Fibroblast of gingiva (primary cell): ENCODE measurements at regions not wholly inside any gene's neighbourhood (a gene's known extent, or its start where the extent isn't known, plus 50 kb on each side); places are given as distances from the start of the nearest gene placed in this dataset.

Source experiments
- DNase-seq: peaks from one replicate; pipeline ENCODE4 v3.0.0-alpha.2; 2011; ENCODE audit warnings: low read depth

DNA sequence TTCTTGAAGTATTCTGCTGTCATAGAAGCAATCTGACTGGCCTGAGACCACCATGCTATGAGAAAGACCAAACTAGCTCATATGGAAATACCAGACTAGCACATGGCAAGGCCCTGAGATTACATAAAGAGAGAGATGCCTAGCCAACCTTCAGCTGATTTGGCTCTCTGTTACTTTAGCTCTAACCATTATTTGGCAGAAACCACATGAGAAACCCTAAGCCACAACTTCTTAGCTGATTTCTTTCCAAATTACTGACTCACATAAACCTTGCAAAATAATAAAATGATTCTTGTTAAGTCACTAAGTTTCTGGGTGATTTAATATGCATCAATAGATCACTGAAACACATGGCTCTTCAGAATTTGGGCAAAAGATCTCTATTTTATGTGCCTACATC is 295.0 kb upstream of the ZNF521 start:
- DNase-seq: peak; percentile 77

GRCh38 chr18:25639596-25639995 is 287.6 kb upstream of the ZNF521 start:
- no peak for DNase-seq

DNA sequence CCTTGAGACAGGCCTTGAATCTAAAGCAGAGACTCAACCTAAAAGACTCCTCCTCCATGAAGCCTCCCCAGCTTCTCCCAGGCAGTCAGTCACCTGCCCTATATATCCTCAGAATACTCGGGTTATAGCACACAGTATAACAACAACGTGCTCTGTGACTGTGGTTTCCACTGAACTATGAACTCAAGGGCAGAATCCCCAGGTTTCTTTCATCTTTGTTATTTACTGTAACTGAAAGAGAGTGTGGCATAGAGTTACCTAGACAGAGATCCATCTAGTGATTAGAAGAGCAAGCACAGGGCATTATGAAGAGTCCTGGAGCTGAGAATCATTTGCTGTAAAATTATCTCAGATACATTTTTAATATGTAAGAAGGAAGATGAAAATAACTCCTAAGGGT is 281.6 kb upstream of the ZNF521 start:
- DNase-seq: no peak

DNA sequence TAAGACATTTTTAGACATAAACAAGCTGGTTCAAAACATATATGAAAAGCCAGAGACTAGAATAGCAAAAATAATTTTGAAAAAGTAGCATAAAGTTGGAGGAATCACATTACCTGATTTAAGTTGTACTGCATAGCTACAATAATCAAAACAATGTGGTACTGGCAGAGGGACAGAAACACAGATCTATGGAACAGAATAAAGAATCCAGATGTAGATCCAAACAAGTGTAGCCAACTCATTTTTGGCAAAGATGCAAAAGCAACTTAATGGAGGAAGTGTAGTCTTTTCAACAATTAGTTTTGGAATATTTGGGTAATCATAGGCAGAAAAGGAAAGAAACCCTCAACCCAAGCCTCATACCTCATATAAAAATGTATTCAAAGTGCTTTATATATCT is 278.7 kb upstream of the ZNF521 start:
- peak; percentile 77 for DNase-seq

- no peak for DNase-seq
Observed at GRCh38 chr18:25621682-25622081, 269.7 kb upstream of the ZNF521 start.

DNA sequence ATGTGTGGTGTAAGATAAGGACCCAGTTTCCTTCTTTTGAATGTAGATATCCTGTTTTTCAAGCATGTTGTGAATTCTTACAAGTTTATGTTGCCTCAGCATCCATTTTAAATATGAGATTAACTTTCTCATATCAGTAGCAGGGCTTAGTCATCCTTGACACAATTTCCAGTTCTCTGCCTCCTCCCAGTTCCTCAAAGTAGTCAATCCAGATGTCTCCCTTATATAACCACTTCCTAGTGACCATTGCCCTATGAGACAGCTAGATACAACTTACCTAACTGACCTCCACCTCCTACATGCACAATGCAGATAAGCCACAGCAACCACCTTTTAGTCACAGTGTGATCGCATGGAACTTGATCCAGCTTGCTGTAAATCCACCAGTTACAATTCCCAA is 269.2 kb upstream of the ZNF521 start:
- DNase-seq: no peak

- no peak for DNase-seq
Observed at GRCh38 chr18:25614168-25614567, 262.2 kb upstream of the ZNF521 start.

GRCh38 chr18:25612466-25612865 is 260.5 kb upstream of the ZNF521 start:
- DNase-seq: no peak

GRCh38 chr18:25608091-25608490 is 256.1 kb upstream of the ZNF521 start:
- DNase-seq: no peak

- no peak for DNase-seq
Observed at GRCh38 chr18:25604894-25605597, 253.1 kb upstream of the ZNF521 start.

GRCh38 chr18:25604196-25604893 is 252.4 kb upstream of the ZNF521 start:
- no peak for DNase-seq

DNA sequence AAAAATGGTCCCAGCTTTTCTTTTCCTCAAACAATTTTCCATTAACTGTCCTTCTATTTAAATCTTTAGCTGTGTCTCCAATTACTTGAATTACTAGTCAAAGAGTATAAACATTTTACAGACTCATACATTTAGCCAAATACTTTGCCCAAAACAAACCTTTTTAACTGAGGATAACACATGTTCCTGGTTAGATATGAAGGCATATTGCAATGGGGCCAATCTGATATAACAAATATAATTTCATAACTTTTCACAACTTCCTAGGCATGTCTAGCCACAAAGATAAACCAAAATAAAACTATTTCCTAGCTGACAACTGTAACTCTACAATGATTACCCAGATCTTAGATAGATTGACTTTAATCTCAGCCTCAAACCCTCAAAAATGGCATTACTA is 247.5 kb upstream of the ZNF521 start:
- DNase-seq: no peak

DNA sequence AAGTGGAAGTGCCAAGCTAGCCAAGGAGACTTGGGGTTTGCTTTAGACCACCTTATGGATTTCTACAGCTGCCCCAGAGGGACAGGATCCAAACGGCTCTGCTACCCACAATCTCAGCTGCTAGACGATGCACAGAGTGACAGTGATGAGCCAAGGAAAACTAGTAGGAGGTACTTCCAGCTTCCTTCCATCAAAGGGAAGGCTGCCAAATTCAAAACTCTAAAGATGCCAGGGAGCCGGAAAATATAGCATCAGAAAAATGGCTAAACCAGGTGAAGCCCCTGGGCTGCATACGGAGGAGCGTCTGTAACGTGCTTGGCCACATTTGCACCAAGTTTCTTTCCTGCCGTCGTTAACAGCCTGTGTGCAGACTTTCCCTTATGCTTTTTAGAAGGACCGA is 245.5 kb upstream of the ZNF521 start:
- no peak for DNase-seq

DNA sequence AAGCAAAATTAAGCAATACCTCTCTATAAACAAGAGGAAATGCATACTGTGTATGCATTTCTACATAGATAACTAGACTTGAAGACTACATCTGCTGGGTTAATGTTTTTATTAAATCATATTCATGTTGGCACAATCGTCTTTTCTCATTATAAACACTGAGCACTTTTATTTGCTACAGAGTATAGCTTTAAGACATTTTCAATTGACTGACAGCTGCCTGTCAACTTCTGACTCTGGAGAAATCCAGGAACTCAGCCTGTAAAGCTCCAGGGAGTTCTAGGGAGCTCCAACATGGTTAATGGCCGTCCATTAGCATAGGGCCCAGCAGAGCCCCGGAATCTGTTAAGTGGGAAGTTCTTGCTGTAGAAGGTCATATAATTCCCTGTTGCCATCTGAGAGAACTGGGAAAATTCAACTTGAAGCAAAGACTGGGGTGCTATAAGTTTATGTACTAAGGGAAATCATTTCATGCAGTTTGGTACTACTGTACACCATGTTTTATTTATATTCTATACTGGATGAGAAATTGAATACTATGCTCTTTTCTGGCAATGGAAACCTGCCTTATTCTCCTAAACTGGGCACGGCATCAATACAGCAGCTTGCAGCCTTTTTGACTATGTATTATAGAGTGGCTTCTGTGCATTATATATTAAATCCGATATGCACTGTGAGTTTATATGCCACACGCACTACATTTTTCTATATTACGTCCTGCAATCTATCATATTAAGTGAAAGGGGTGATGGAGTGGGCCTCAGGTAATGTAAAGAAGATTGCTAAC is 243.5 kb upstream of the ZNF521 start:
- DNase-seq: no peak

DNA sequence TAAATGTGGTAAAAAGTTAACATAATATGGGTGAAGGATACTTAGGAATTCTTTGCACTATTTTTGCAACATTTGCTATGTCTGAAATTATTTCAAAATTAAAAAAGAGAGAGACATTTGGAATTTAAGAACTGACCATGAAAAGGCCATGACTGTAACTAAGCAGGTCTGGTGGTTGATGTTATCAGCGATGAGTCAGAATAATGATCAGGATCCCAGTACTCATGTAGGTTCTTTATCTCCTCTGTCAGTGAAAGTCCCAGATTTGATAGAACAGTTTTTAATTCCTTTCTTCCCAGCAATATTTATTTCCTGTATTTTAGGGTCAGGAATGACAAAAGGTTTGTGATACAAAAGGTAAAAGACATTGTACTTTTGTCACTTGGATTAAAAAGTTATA is 242.4 kb upstream of the ZNF521 start:
- DNase-seq: no peak

- no peak for DNase-seq
Observed at GRCh38 chr18:25592804-25593360, 240.9 kb upstream of the ZNF521 start.

DNA sequence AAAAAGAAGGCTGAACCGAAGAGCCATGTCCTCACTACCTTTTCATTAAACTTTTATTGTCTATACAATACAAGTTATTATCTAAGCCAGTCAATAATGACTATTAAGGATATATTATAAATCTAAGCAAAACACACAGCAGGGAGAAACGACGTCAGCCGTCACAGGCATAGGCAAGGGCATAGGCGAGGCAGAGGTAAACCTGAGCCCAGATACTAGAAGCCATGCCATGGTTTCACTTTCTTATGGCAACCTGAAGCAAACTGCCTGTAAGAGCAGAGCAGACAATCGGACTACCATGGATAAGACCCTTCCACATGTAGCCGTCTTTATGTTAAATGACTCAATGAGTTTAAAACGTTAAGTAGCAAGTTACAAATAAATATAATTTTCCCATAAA is 238.5 kb upstream of the ZNF521 start:
- no peak for DNase-seq

GRCh38 chr18:25587545-25587944 is 235.6 kb upstream of the ZNF521 start:
- no peak for DNase-seq

DNA sequence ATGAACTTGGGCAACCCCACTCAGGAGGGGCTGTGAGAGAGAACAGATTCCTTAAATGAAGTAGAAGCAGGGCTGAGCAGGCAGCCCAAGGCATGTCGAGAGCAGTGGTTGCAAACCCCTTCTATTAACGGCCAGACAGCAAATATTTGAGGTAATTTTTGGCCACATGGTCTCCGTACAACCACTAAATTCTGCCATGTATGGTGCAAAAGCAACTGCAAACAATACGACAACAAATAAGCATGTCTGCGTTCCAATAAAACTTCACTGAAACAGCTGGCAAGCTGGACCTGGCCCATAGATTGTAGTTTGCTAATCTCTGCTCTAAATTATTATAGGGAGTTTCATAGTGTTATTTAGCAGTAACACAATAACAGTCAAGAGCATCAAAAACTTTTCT is 217.0 kb upstream of the ZNF521 start:
- no peak for DNase-seq

DNA sequence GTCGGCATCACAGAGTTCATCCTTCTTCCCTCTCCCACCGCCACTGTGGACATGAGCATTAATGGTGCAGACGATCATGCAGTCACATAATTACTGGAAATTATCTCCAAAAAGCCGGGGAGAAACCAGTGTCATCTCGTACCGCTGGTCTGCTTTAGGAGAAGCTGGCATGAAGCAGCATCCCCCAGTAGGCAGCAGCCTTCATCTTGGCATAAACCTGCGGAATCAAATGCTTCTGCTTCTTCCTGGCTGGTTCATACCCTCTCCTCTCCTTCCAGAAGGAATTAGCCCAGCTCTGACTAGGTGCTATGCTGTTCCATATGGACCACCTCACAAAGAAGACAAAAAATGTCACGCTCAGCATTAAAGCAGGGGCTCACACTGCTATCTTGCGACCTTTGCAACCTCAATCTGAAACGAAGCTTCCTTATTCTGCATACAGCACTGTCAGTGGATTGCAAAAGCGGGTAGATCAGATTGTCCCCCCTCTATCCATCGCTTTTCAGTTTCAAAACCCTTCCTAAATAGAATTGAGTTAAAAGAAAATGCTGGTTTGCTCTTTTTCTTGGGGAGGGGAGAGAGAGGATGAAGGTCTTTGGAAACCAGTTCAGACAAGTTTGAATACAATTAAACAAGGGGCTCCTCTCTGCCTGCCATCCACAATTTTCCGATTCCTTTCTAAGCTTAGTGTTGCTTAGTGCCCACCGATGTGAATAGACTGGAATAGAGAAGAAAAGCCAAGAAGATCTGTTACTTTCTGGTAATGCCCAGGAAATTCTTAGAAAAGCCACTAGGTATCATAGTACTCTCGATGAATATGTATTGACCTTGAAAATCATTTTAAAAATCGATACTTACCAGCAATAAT is 212.1 kb upstream of the ZNF521 start:
- no peak for DNase-seq

DNA sequence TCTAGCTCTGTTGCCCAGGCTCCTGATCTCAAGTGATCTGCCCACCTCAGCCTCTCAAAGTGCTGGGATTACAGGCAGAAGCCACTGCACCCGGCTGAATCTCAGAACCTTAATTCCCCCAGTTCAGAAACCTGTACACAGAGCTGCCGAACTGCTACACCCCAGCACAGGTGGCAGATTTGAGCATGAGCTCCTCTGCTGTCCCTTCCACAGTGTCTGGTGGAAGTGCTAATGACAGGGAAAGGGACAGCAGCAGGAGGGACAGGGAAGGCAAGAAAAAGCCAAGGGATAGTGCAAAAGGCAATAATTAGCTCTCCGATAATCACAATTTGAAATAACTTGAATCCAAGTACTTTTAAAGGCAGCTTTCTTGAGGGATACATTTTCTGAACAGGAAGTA is 211.4 kb upstream of the ZNF521 start:
- no peak for DNase-seq

DNA sequence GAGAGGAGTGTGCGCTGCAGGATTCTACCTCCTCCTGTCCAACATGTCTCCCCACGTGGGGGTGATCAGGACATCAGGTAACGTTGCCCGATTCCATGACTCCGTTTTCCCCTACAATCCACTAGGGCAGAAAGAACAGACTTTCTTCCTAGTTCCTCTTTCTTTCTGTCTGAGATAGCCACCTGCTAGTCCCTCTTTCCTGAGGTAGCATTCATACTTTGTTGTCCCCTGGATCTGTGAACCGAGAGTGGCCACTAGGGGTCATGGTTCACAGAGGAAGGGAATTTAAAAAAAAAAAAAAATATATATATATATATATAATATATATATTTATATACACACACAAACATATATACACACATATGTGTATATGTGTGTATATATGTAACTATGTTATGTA is 210.0 kb upstream of the ZNF521 start:
- DNase-seq: no peak
